ENCODE measurements at regions not wholly inside any gene's neighbourhood (a gene's known extent, or its start where the extent isn't known, plus 50 kb on each side); places are given as distances from the start of the nearest gene placed in this dataset.

- DNase-seq (ENCODE audit: low read depth in 1 of 2, low spot score in 1 of 2) (no peak), ATAC-seq (no peak), FAIRE-seq (no peak)
- CTCF ChIA-PET, result no interaction called here
- TF ChIP-seq ATOH8 (CRISPR knock-in tag; IDR thresholded peaks at IDR 0.05; ENCODE audit: low read depth) (no peak), JUNB (IDR thresholded peaks at IDR 0.05) (no peak), BHLHE40 (IDR thresholded peaks at IDR 0.05; ENCODE audit: low read depth, low read length) (no peak), EP300 (IDR thresholded peaks at IDR 0.05) (no peak), HEYL (CRISPR knock-in tag; IDR thresholded peaks at IDR 0.05) (no peak), JUN (IDR thresholded peaks at IDR 0.05) (no peak), TP53 (CRISPR knock-in tag; IDR thresholded peaks at IDR 0.05) (no peak), ZNF302 (CRISPR knock-in tag; IDR thresholded peaks at IDR 0.05) (no peak), RNF2 (IDR thresholded peaks at IDR 0.05; ENCODE audit: borderline replicate concordance, low read depth) (no peak), ZC3H11A (IDR thresholded peaks at IDR 0.05) (no peak)
- H3K4me3 ChIP-seq, result no peak overlapping the region
- no peak overlapping the region for H3K27ac ChIP-seq
- H3K4me1 ChIP-seq, result no peaks in the 10 kb centered on the region
- no peak overlapping the region for H3K4me2 ChIP-seq
- H3K9me3 ChIP-seq, result no peaks in the 10 kb centered on the region
- WGBS (ENCODE audit: missing lambda C conversion rate), result 4% methylated on average over 5 of the region's 5 CpGs
- POLR2A ChIA-PET, result no interaction called here
Observed at GRCh38 chr3:73718326-73719110, 93.8 kb upstream of the PDZRN3 start.

GRCh38 chr3:73716418-73716817 is 91.7 kb upstream of the PDZRN3 start:
- WGBS (ENCODE audit: missing lambda C conversion rate), result 3% methylated on average over 3 of the region's 3 CpGs
- DNase-seq (ENCODE audit: low read depth in 1 of 2, low spot score in 1 of 2), result no peak

More at GRCh38 chr3:73716418-73716817, 91.7 kb upstream of the PDZRN3 start:
- FAIRE-seq (no peak), ATAC-seq (no peak)
- no peak overlapping the region for H3K4me3 ChIP-seq
- H3K4me2 ChIP-seq, result no peak overlapping the region
- CTCF ChIA-PET, result no interaction called here
- POLR2A ChIA-PET, result no interaction called here
- no peaks in the 10 kb centered on the region for H3K9me3 ChIP-seq
- no peak overlapping the region for H3K27ac ChIP-seq
- H3K4me1 ChIP-seq, result no peaks in the 10 kb centered on the region
- no peak for TF ChIP-seq POLR2AphosphoS2 (conservative IDR thresholded peaks at IDR 0.05; ENCODE audit: low read length)
- no peak for TF ChIP-seq E2F6 (IDR thresholded peaks at IDR 0.05; ENCODE audit: borderline replicate concordance, low read depth)
- no peak for TF ChIP-seq FOSL2 (IDR thresholded peaks at IDR 0.05)
- TF ChIP-seq FOSL2 (CRISPR knock-in tag; IDR thresholded peaks at IDR 0.05), result no peak
- TF ChIP-seq SREBF2 (IDR thresholded peaks at IDR 0.05), result no peak
- no peak for TF ChIP-seq HES2 (IDR thresholded peaks at IDR 0.05)
- no peak for TF ChIP-seq GATA3 (IDR thresholded peaks at IDR 0.05; ENCODE audit: borderline replicate concordance)
- TF ChIP-seq RAD21 (conservative IDR thresholded peaks at IDR 0.05 in 1 of 2, IDR thresholded peaks at IDR 0.05 in 1 of 2), result no peak
- no peak for TF ChIP-seq ATOH8 (CRISPR knock-in tag; IDR thresholded peaks at IDR 0.05; ENCODE audit: low read depth)
- TF ChIP-seq BHLHE40 (IDR thresholded peaks at IDR 0.05; ENCODE audit: low read depth, low read length), result no peak
- no peak for TF ChIP-seq NFE2L2 (conservative IDR thresholded peaks at IDR 0.05; ENCODE audit: low read length)
- no peak for TF ChIP-seq HOXB5 (CRISPR knock-in tag; IDR thresholded peaks at IDR 0.05)
- no peak for TF ChIP-seq PBX3 (IDR thresholded peaks at IDR 0.05)
- no peak for TF ChIP-seq JUN (IDR thresholded peaks at IDR 0.05)
- TF ChIP-seq CBX2 (IDR thresholded peaks at IDR 0.05; ENCODE audit: borderline replicate concordance, low read depth), result no peak
- no peak for TF ChIP-seq ZSCAN20 (CRISPR knock-in tag; IDR thresholded peaks at IDR 0.05)
- TF ChIP-seq TFCP2L1 (CRISPR knock-in tag; IDR thresholded peaks at IDR 0.05), result no peak
